H1 (cell line): ENCODE measurements at regions not wholly inside any gene's neighbourhood (a gene's known extent, or its start where the extent isn't known, plus 50 kb on each side); places are given as distances from the start of the nearest gene placed in this dataset.

Experiments used
- CTCF ChIA-PET: fragments of 300-600 bp; sonication (Branson Sonifier 250); formaldehyde crosslinking; loops from one replicate; lab custom pipeline; 2021; ENCODE audit not compliant: partially characterized antibody; lab: Charles Lee
- POLR2A ChIA-PET: fragments of 300-600 bp; sonication (Branson Sonifier 250); formaldehyde crosslinking; loops from one replicate; lab custom pipeline; 2021; ENCODE audit warnings: inconsistent platforms; ENCODE audit not compliant: partially characterized antibody; lab: Charles Lee
- DNase-seq, 2 experiments: peaks; one replicate each; pipeline versions ENCODE4 v3.0.0 to v3.0.0-alpha.2; 2010 to 2022; ENCODE audit warnings: low spot score in 2 of 2, low read depth in 1 of 2, mixed read lengths in 1 of 2
- FAIRE-seq: peaks from 2 replicates; lab custom pipeline; 2011; peaks lifted over from hg19 to GRCh38; lab: Jason Lieb, UNC
- H2AFZ ChIP-seq: 2 replicates; pipeline ENCODE4 v1.8.1; 2012; ENCODE audit warnings: low read length, inconsistent platforms
- H2AK5ac ChIP-seq: 2 replicates; pipeline ENCODE4 v1.6.1; 2013; ENCODE audit warnings: low read depth, low read length
- H2BK120ac ChIP-seq: replicated peaks from 2 replicates; pipeline ENCODE3; 2013; ENCODE audit warnings: low read depth, low read length, inconsistent platforms
- H2BK12ac ChIP-seq: 2 replicates; pipeline ENCODE4 v1.6.1; 2013; ENCODE audit warnings: low read depth, low read length
- H2BK15ac ChIP-seq: 2 replicates; pipeline ENCODE4 v1.6.1; 2013; ENCODE audit warnings: low read length
- H2BK20ac ChIP-seq: 2 replicates; pipeline ENCODE4 v1.6.1; 2013; ENCODE audit warnings: low read length
- H2BK5ac ChIP-seq: 2 replicates; pipeline ENCODE4 v1.6.1; 2013; ENCODE audit warnings: low read depth, low read length
- H3K14ac ChIP-seq: 2 replicates; pipeline ENCODE4 v1.6.1; 2013; ENCODE audit warnings: inconsistent platforms; ENCODE audit not compliant: insufficient read length
- H3K18ac ChIP-seq: 2 replicates; pipeline ENCODE4 v1.6.1; 2013; ENCODE audit warnings: low read length; ENCODE audit errors: extremely low read depth
- H3K23ac ChIP-seq: 2 replicates; pipeline ENCODE4 v1.6.1; 2013; ENCODE audit warnings: inconsistent platforms; ENCODE audit not compliant: insufficient read length
- H3K23me2 ChIP-seq: 2 replicates; pipeline ENCODE4 v1.6.1; 2013; ENCODE audit warnings: low read depth, low read length
- H3K27ac ChIP-seq: 2 replicates; pipeline ENCODE4 v1.6.1; 2011; ENCODE audit warnings: low read depth, low read length, inconsistent platforms
- H3K27me3 ChIP-seq, 4 experiments: replicated peaks in 1 of 4; 1 replicate in 1 of 4; 2 replicates in 3 of 4; pipeline versions ENCODE4 v1.6.1 to v1.8.1; 2011 to 2013; ENCODE audit warnings: low read length in 3 of 4, mild to moderate bottlenecking in 3 of 4, inconsistent platforms in 2 of 4, mixed read lengths in 2 of 4, moderate library complexity in 1 of 4; ENCODE audit not compliant: control insufficient read depth in 3 of 4, insufficient read depth in 3 of 4; ENCODE audit errors: extremely low read depth in 1 of 4
- H3K36me3 ChIP-seq, 4 experiments: 2 replicates each; pipeline versions ENCODE4 v1.6.1 to v1.8.1; 2011 to 2013; ENCODE audit warnings: mild to moderate bottlenecking in 4 of 4, low read length in 3 of 4, moderate library complexity in 2 of 4, control low read depth in 1 of 4, inconsistent platforms in 1 of 4; ENCODE audit not compliant: insufficient read depth in 4 of 4, control insufficient read depth in 2 of 4
- H3K4ac ChIP-seq: replicated peaks from 2 replicates; pipeline ENCODE3; 2013; ENCODE audit warnings: low read length, low read depth, mixed read lengths, inconsistent platforms; ENCODE audit not compliant: insufficient read length
- H3K4me1 ChIP-seq, 4 experiments: replicated peaks in 1 of 4; 1 replicate in 1 of 4; 2 replicates in 3 of 4; pipeline versions ENCODE4 v1.6.1 to v1.8.1; 2011 to 2013; ENCODE audit warnings: low read length in 3 of 4, inconsistent platforms in 2 of 4, mixed read lengths in 1 of 4; ENCODE audit not compliant: insufficient read depth in 4 of 4, control insufficient read depth in 3 of 4
- H3K4me2 ChIP-seq, 2 experiments: 2 replicates each; pipeline versions ENCODE4 v1.6.1 to v1.8.1; 2011 to 2013; ENCODE audit warnings: low read depth in 2 of 2, low read length in 2 of 2, control low read depth in 1 of 2, inconsistent platforms in 1 of 2, mild to moderate bottlenecking in 1 of 2; ENCODE audit not compliant: insufficient read depth in 1 of 2
- H3K4me3 ChIP-seq, 4 experiments: fragments of 200-600, 300-600 bp in 1 of 4; sonication (generic), shearing (Covaris generic), sonication (Bioruptor Twin) in 1 of 4; 2 replicates each; pipeline versions ENCODE4 v1.5.1 to v1.8.1; 2011 to 2016; ENCODE audit warnings: low read length in 4 of 4, low read depth in 3 of 4, control low read depth in 2 of 4, inconsistent platforms in 2 of 4, mild to moderate bottlenecking in 2 of 4, mixed read lengths in 1 of 4, moderate library complexity in 1 of 4; ENCODE audit not compliant: insufficient read depth in 2 of 4; ENCODE audit errors: extremely low read depth in 1 of 4
- H3K56ac ChIP-seq: replicated peaks from 2 replicates; pipeline ENCODE3; 2013; ENCODE audit warnings: low read depth, mild to moderate bottlenecking, mixed read lengths, low read length, inconsistent platforms; ENCODE audit not compliant: insufficient read length
- H3K79me1 ChIP-seq: 2 replicates; pipeline ENCODE4 v1.6.1; 2013; ENCODE audit warnings: low read depth, low read length, control low read depth
- H3K79me2 ChIP-seq, 2 experiments: 2 replicates each; pipeline versions ENCODE4 v1.6.1 to v1.8.1; 2012 to 2013; ENCODE audit warnings: low read length in 2 of 2, mild to moderate bottlenecking in 2 of 2, inconsistent platforms in 1 of 2; ENCODE audit not compliant: insufficient read depth in 2 of 2, control insufficient read depth in 1 of 2
- H3K9ac ChIP-seq, 4 experiments: replicated peaks in 1 of 4; 1 replicate in 1 of 4; 2 replicates in 3 of 4; pipeline versions ENCODE4 v1.6.1 to v1.8.1; 2011 to 2013; ENCODE audit warnings: low read depth in 3 of 4, low read length in 3 of 4, control low read depth in 2 of 4, mild to moderate bottlenecking in 2 of 4, moderate library complexity in 2 of 4, inconsistent platforms in 1 of 4; ENCODE audit errors: extremely low read depth in 1 of 4
- H3K9me3 ChIP-seq, 2 experiments: 2 replicates each; pipeline versions ENCODE4 v1.6.1 to v1.8.1; 2012 to 2013; ENCODE audit warnings: mild to moderate bottlenecking in 2 of 2, moderate library complexity in 2 of 2, control low read depth in 1 of 2, inconsistent platforms in 1 of 2, low read depth in 1 of 2, low read length in 1 of 2, mixed read lengths in 1 of 2; ENCODE audit not compliant: insufficient read depth in 2 of 2
- H4K20me1 ChIP-seq, 2 experiments: replicated peaks in 1 of 2; 2 replicates each; pipeline versions ENCODE3 to v1.8.1; 2011 to 2013; ENCODE audit warnings: inconsistent platforms in 2 of 2, low read length in 2 of 2, mild to moderate bottlenecking in 1 of 2; ENCODE audit not compliant: insufficient read depth in 2 of 2, control insufficient read depth in 1 of 2
- H4K5ac ChIP-seq: 2 replicates; pipeline ENCODE4 v1.6.1; 2013; ENCODE audit warnings: low read length, low read depth, mixed read lengths, inconsistent platforms; ENCODE audit not compliant: insufficient read length
- H4K8ac ChIP-seq: 2 replicates; pipeline ENCODE4 v1.8.0; 2013; ENCODE audit warnings: mild to moderate bottlenecking, moderate library complexity, low read length, inconsistent platforms; ENCODE audit not compliant: insufficient read depth; ENCODE audit errors: extremely low read depth
- H4K91ac ChIP-seq: replicated peaks from 2 replicates; pipeline ENCODE3; 2013; ENCODE audit warnings: low read length, mixed read lengths, inconsistent platforms; ENCODE audit not compliant: insufficient read length
- TBP ChIP-seq: IDR thresholded peaks from 2 replicates; pipeline ENCODE4 v1.6.1; 2011; ENCODE audit warnings: low read depth, low read length, improper control_type of control experiment
- WGBS, 2 experiments: shearing (Covaris generic) in 1 of 2; methylation state at CpG; one replicate each; pipeline versions ENCODE4 v1.1.6 to v1.1.7; 2013 to 2015; ENCODE audit warnings: low lambda C conversion rate in 2 of 2, mixed read lengths in 2 of 2, inconsistent platforms in 1 of 2, low coverage in 1 of 2, missing lambda C conversion rate in 1 of 2; ENCODE audit not compliant: insufficient replicate concordance in 2 of 2, insufficient coverage in 1 of 2, insufficient read length in 1 of 2; ENCODE audit errors: extremely low coverage in 1 of 2, missing lambda C conversion rate in 1 of 2; 5-methylcytosine and 5-hydroxymethylcytosine counted together

- no peak overlapping the region for H2AK5ac ChIP-seq
- H2BK20ac ChIP-seq: no peak overlapping the region
- H3K27ac ChIP-seq: no peak overlapping the region
- no peak overlapping the region for H3K4me3 ChIP-seq
- H3K56ac ChIP-seq: no peak overlapping the region
- no peak overlapping the region for H4K91ac ChIP-seq
- 90% methylated on average over 6 of the region's 6 CpGs; no CpG with 5 or more reads in 1 of the 2 experiments for WGBS, 2 experiments
- H3K9ac ChIP-seq: no peak overlapping the region
- no peak overlapping the region for H2BK120ac ChIP-seq
- no peaks in the 10 kb centered on the region for H3K23me2 ChIP-seq
- ChIA-PET POLR2A (no interaction called here), CTCF (interaction anchor here (1.0 kb wide), 1 partner anchor 10 kb away, joined by 3 read pairs; no protein-coding TSS in a partner anchor)
- no peaks in the 10 kb centered on the region for H3K4me1 ChIP-seq
- H3K27me3 ChIP-seq: no peaks in the 10 kb centered on the region
- no peak overlapping the region for H2AFZ ChIP-seq
- DNase-seq (no peak), FAIRE-seq (no peak)
- no peak overlapping the region for H4K5ac ChIP-seq
- H3K9me3 ChIP-seq: no peaks in the 10 kb centered on the region; a peak in 1 of 4 replicates
- H3K4me2 ChIP-seq: no peak overlapping the region
- no peaks in the 10 kb centered on the region for H3K36me3 ChIP-seq
- H3K4ac ChIP-seq: no peak overlapping the region
- H3K14ac ChIP-seq: no peak overlapping the region
- H4K8ac ChIP-seq: no peak overlapping the region
- H4K20me1 ChIP-seq: no peaks in the 10 kb centered on the region
- H3K79me1 ChIP-seq: no peaks in the 10 kb centered on the region
- no peak overlapping the region for H2BK12ac ChIP-seq
- H2BK15ac ChIP-seq: no peak overlapping the region
- H2BK5ac ChIP-seq: no peak overlapping the region
- H3K18ac ChIP-seq: no peak overlapping the region
- H3K79me2 ChIP-seq: no peaks in the 10 kb centered on the region
- H3K23ac ChIP-seq: no peak overlapping the region
- TF ChIP-seq TBP: no peak
Measured at GRCh38 chr11:110818032-110818687, 105.9 kb upstream of the ARHGAP20 start.
